ENCODE measurements at regions not wholly inside any gene's neighbourhood (a gene's known extent, or its start where the extent isn't known, plus 50 kb on each side); places are given as distances from the start of the nearest gene placed in this dataset.
"Not testable (repeated sequence)": the region's sequence is repeated elsewhere in the genome, so short reads cannot be mapped to it uniquely, and the experiment has no call there.

GRCh38 chr18:41899535-41899934 lies 55.5 kb upstream of the PIK3C3 start:
- intact Hi-C loops (cut with DNase I) = no loop called here
- DNase-seq (ENCODE audit: low spot score) = no peak
- no peak for ATAC-seq

- no peak for ATAC-seq
- DNase-seq (ENCODE audit: low spot score) = no peak
- intact Hi-C loops (cut with DNase I) = no loop called here
Measured at GRCh38 chr18:41893432-41893831, 61.6 kb upstream of the PIK3C3 start.

GRCh38 chr18:41887100-41887499 lies 67.9 kb upstream of the PIK3C3 start:
- intact Hi-C loops (cut with DNase I) = no loop called here
- ATAC-seq (peak; percentile 80), DNase-seq (ENCODE audit: low spot score) (no peak)

GRCh38 chr18:41886126-41886807 lies 68.8 kb upstream of the PIK3C3 start:
- intact Hi-C loops (cut with DNase I) = no loop called here
- ATAC-seq = peak; percentile 66
- no peak for DNase-seq (ENCODE audit: low spot score)

GRCh38 chr18:41881285-41881684 lies 73.7 kb upstream of the PIK3C3 start:
- DNase-seq (ENCODE audit: low spot score) (no peak), ATAC-seq (no peak)
- intact Hi-C loops (cut with DNase I) = no loop called here

GRCh38 chr18:41879256-41879655 lies 75.8 kb upstream of the PIK3C3 start:
- intact Hi-C loops (cut with DNase I) = no loop called here
- ATAC-seq (no peak), DNase-seq (ENCODE audit: low spot score) (no peak)

- no peak for ATAC-seq
- intact Hi-C loops (cut with DNase I) = no loop called here
- DNase-seq (ENCODE audit: low spot score) = no peak
Measured at GRCh38 chr18:41875094-41875780, 79.8 kb upstream of the PIK3C3 start.

- intact Hi-C loops (cut with DNase I) = no loop called here
- no peak for ATAC-seq
Measured at GRCh38 chr18:41873730-41874129, 81.3 kb upstream of the PIK3C3 start.

GRCh38 chr18:41872206-41872605 lies 82.8 kb upstream of the PIK3C3 start:
- intact Hi-C loops (cut with DNase I) = no loop called here
- DNase-seq (ENCODE audit: low spot score) = no peak
- no peak for ATAC-seq

More at GRCh38 chr18:41873730-41874129, 81.3 kb upstream of the PIK3C3 start:
- DNase-seq (ENCODE audit: low spot score) = no peak

- ATAC-seq = no peak
- intact Hi-C loops (cut with DNase I) = no loop called here
- DNase-seq (ENCODE audit: low spot score) = no peak
Measured at GRCh38 chr18:41871229-41872000, 83.6 kb upstream of the PIK3C3 start.

GRCh38 chr18:41870817-41871216 lies 84.2 kb upstream of the PIK3C3 start:
- intact Hi-C loops (cut with DNase I) = no loop called here
- ATAC-seq = no peak
- DNase-seq (ENCODE audit: low spot score) = no peak

GRCh38 chr18:41870191-41870590 lies 84.8 kb upstream of the PIK3C3 start:
- ATAC-seq (no peak), DNase-seq (ENCODE audit: low spot score) (no peak)
- intact Hi-C loops (cut with DNase I) = no loop called here

GRCh38 chr18:41865796-41866195 lies 89.2 kb upstream of the PIK3C3 start:
- DNase-seq (ENCODE audit: low spot score); ATAC-seq; intact Hi-C loops (cut with DNase I): not testable (repeated sequence)

GRCh38 chr18:41864216-41864615 lies 90.8 kb upstream of the PIK3C3 start:
- intact Hi-C loops (cut with DNase I) = no loop called here
- no peak for ATAC-seq

GRCh38 chr18:41862921-41863320 lies 92.1 kb upstream of the PIK3C3 start:
- DNase-seq (ENCODE audit: low spot score) = no peak
- no peak for ATAC-seq
- intact Hi-C loops (cut with DNase I) = no loop called here

More at GRCh38 chr18:41864216-41864615, 90.8 kb upstream of the PIK3C3 start:
- DNase-seq (ENCODE audit: low spot score) = no peak

- ATAC-seq = no peak
- intact Hi-C loops (cut with DNase I) = no loop called here
- DNase-seq (ENCODE audit: low spot score) = no peak
Measured at GRCh38 chr18:41860987-41861386, 94.0 kb upstream of the PIK3C3 start.

- DNase-seq (ENCODE audit: low spot score) = no peak
- intact Hi-C loops (cut with DNase I) = no loop called here
- peak; percentile 73 for ATAC-seq
Measured at GRCh38 chr18:41858761-41859555, 96.1 kb upstream of the PIK3C3 start.

- DNase-seq (ENCODE audit: low spot score) = no peak
- intact Hi-C loops (cut with DNase I) = no loop called here
Measured at GRCh38 chr18:41853280-41853679, 101.8 kb upstream of the PIK3C3 start.

GRCh38 chr18:41850781-41851180 lies 104.3 kb upstream of the PIK3C3 start:
- intact Hi-C loops (cut with DNase I) = no loop called here
- DNase-seq (ENCODE audit: low spot score) = no peak
- ATAC-seq = no peak

More at GRCh38 chr18:41853280-41853679, 101.8 kb upstream of the PIK3C3 start:
- ATAC-seq = no peak
